ENCODE measurements at regions not wholly inside any gene's neighbourhood (a gene's known extent, or its start where the extent isn't known, plus 50 kb on each side); places are given as distances from the start of the nearest gene placed in this dataset.

GRCh38 chr12:132396657-132397056 is 67.3 kb upstream of the GALNT9 start:
- TF ChIP-seq POLR2A (IDR thresholded peaks at IDR 0.05; ENCODE audit: low read length) (no peak), GATA1 (IDR thresholded peaks at IDR 0.05; ENCODE audit: low read depth, low read length) (no peak)

All from erythroblast (primary cell).